ENCODE measurements at regions not wholly inside any gene's neighbourhood (a gene's known extent, or its start where the extent isn't known, plus 50 kb on each side); places are given as distances from the start of the nearest gene placed in this dataset.

GRCh38 chr14:43591776-43592175 is 915.3 kb downstream of the FSCB start:
- Histone ChIP-seq H3K79me2 (ENCODE audit: insufficient read depth, low read length) (no peaks in the 10 kb centered on the region), H3K4me2 (ENCODE audit: insufficient read depth, low read length) (no peak overlapping the region), H3K4me3 (ENCODE audit: low read depth in 1 of 2, low read length in 2 of 2) (no peak overlapping the region), H2AFZ (ENCODE audit: low read depth, low read length) (no peak overlapping the region), H4K20me1 (ENCODE audit: insufficient read depth, low read length) (no peaks in the 10 kb centered on the region), H3K9me3 (ENCODE audit: insufficient read depth, low read length, severe bottlenecking) (no peaks in the 10 kb centered on the region), H3K27me3 (ENCODE audit: insufficient read depth, low read length, poor library complexity) (no peaks in the 10 kb centered on the region), H3K4me1 (ENCODE audit: insufficient read depth, low read length) (no peaks in the 10 kb centered on the region), H3K36me3 (ENCODE audit: insufficient read depth, low read length) (no peaks in the 10 kb centered on the region), H3K9ac (ENCODE audit: low read depth, low read length) (no peak overlapping the region), H3K27ac (ENCODE audit: low read length) (no peak overlapping the region)
- DNase-seq (no peak), ATAC-seq (ENCODE audit: insufficient read depth, low read depth) (no peak)
- TF ChIP-seq EZH2 (IDR thresholded peaks at IDR 0.05; ENCODE audit: borderline replicate concordance, low read depth, low read length, severe bottlenecking): no peak
- TF ChIP-seq CTCF (IDR thresholded peaks at IDR 0.05; ENCODE audit: borderline replicate concordance, extremely low read depth, low read length, poor library complexity, severe bottlenecking): no peak

GRCh38 chr14:43587183-43587582 is 919.9 kb downstream of the FSCB start:
- no peaks in the 10 kb centered on the region for H4K20me1 ChIP-seq (ENCODE audit: insufficient read depth, low read length)
- ATAC-seq (ENCODE audit: insufficient read depth, low read depth): no peak
- no peak overlapping the region for H3K4me3 ChIP-seq (ENCODE audit: low read depth in 1 of 2, low read length in 2 of 2)
- no peak overlapping the region for H3K9ac ChIP-seq (ENCODE audit: low read depth, low read length)
- H3K4me1 ChIP-seq (ENCODE audit: insufficient read depth, low read length): no peaks in the 10 kb centered on the region
- no peaks in the 10 kb centered on the region for H3K79me2 ChIP-seq (ENCODE audit: insufficient read depth, low read length)
- no peak overlapping the region for H3K27ac ChIP-seq (ENCODE audit: low read length)
- no peaks in the 10 kb centered on the region for H3K27me3 ChIP-seq (ENCODE audit: insufficient read depth, low read length, poor library complexity)
- DNase-seq: no peak
- H3K4me2 ChIP-seq (ENCODE audit: insufficient read depth, low read length): no peak overlapping the region
- no peaks in the 10 kb centered on the region for H3K36me3 ChIP-seq (ENCODE audit: insufficient read depth, low read length)
- TF ChIP-seq CTCF (IDR thresholded peaks at IDR 0.05; ENCODE audit: borderline replicate concordance, extremely low read depth, low read length, poor library complexity, severe bottlenecking): no peak
- no peaks in the 10 kb centered on the region for H3K9me3 ChIP-seq (ENCODE audit: insufficient read depth, low read length, severe bottlenecking)
- H2AFZ ChIP-seq (ENCODE audit: low read depth, low read length): no peak overlapping the region

- H3K27me3 ChIP-seq (ENCODE audit: insufficient read depth, low read length, poor library complexity): no peaks in the 10 kb centered on the region
Measured at GRCh38 chr14:43579671-43580070, 927.4 kb downstream of the FSCB start.

More at GRCh38 chr14:43579671-43580070, 927.4 kb downstream of the FSCB start:
- Histone ChIP-seq H2AFZ (ENCODE audit: low read depth, low read length) (no peak overlapping the region), H3K4me3 (ENCODE audit: low read depth in 1 of 2, low read length in 2 of 2) (no peak overlapping the region), H3K4me1 (ENCODE audit: insufficient read depth, low read length) (no peaks in the 10 kb centered on the region), H3K4me2 (ENCODE audit: insufficient read depth, low read length) (no peak overlapping the region), H3K36me3 (ENCODE audit: insufficient read depth, low read length) (no peaks in the 10 kb centered on the region), H3K27ac (ENCODE audit: low read length) (no peak overlapping the region), H4K20me1 (ENCODE audit: insufficient read depth, low read length) (no peaks in the 10 kb centered on the region), H3K9me3 (ENCODE audit: insufficient read depth, low read length, severe bottlenecking) (peaks cover 8% of the 10 kb centered on the region), H3K9ac (ENCODE audit: low read depth, low read length) (no peak overlapping the region), H3K79me2 (ENCODE audit: insufficient read depth, low read length) (no peaks in the 10 kb centered on the region)
- TF ChIP-seq CTCF (IDR thresholded peaks at IDR 0.05; ENCODE audit: borderline replicate concordance, extremely low read depth, low read length, poor library complexity, severe bottlenecking) (no peak), EZH2 (IDR thresholded peaks at IDR 0.05; ENCODE audit: borderline replicate concordance, low read depth, low read length, severe bottlenecking) (no peak)
- no peak for ATAC-seq (ENCODE audit: insufficient read depth, low read depth)
- no peak for DNase-seq

Measured in DND-41 (cell line).